ENCODE measurements at regions not wholly inside any gene's neighbourhood (a gene's known extent, or its start where the extent isn't known, plus 50 kb on each side); places are given as distances from the start of the nearest gene placed in this dataset.

GRCh38 chr1:199122085-199122484 lies 483.2 kb downstream of the PTPRC start:
- no peak for DNase-seq

GRCh38 chr1:199122532-199123311 lies 483.9 kb downstream of the PTPRC start:
- DNase-seq: no peak

- DNase-seq: no peak
Observed at GRCh38 chr1:199123615-199124014, 484.8 kb downstream of the PTPRC start.

GRCh38 chr1:199124351-199124750 lies 485.5 kb downstream of the PTPRC start:
- DNase-seq: no peak

- no peak for DNase-seq
Observed at GRCh38 chr1:199129247-199129646, 490.4 kb downstream of the PTPRC start.

- DNase-seq: no peak
Observed at GRCh38 chr1:199132006-199132405, 493.2 kb downstream of the PTPRC start.

- no peak for DNase-seq
Observed at GRCh38 chr1:199135901-199136300, 497.1 kb downstream of the PTPRC start.

GRCh38 chr1:199138061-199138460 lies 499.2 kb downstream of the PTPRC start:
- no peak for DNase-seq

- no peak for DNase-seq
Observed at GRCh38 chr1:199149591-199149990, 510.8 kb downstream of the PTPRC start.

GRCh38 chr1:199150756-199151155 lies 511.9 kb downstream of the PTPRC start:
- DNase-seq: no peak

- DNase-seq: no peak
Observed at GRCh38 chr1:199151634-199152425, 513.0 kb downstream of the PTPRC start.

GRCh38 chr1:199152676-199153075 lies 513.8 kb downstream of the PTPRC start:
- no peak for DNase-seq

- no peak for DNase-seq
Observed at GRCh38 chr1:199155166-199156019, 516.6 kb downstream of the PTPRC start.

- no peak for DNase-seq
Observed at GRCh38 chr1:199157494-199157893, 518.7 kb downstream of the PTPRC start.

GRCh38 chr1:199160521-199161318 lies 521.9 kb downstream of the PTPRC start:
- no peak for DNase-seq

GRCh38 chr1:199161319-199161680 lies 522.5 kb downstream of the PTPRC start:
- no peak for DNase-seq

- DNase-seq: peak; percentile 52
Observed at GRCh38 chr1:199161766-199162303, 523.0 kb downstream of the PTPRC start.

- DNase-seq: no peak
Observed at GRCh38 chr1:199163267-199163666, 524.4 kb downstream of the PTPRC start.

GRCh38 chr1:199163670-199164069 lies 524.8 kb downstream of the PTPRC start:
- DNase-seq: no peak

GRCh38 chr1:199167460-199167859 lies 528.6 kb downstream of the PTPRC start:
- DNase-seq: no peak

- no peak for DNase-seq
Observed at GRCh38 chr1:199168888-199169585, 530.2 kb downstream of the PTPRC start.

GRCh38 chr1:199170711-199171110 lies 531.9 kb downstream of the PTPRC start:
- DNase-seq: no peak
